HL-60 (cell line): ENCODE measurements at regions not wholly inside any gene's neighbourhood (a gene's known extent, or its start where the extent isn't known, plus 50 kb on each side); places are given as distances from the start of the nearest gene placed in this dataset.

Experiments used
- CTCF ChIP-seq: IDR thresholded peaks from one replicate; pipeline ENCODE4 v1.5.1; 2011; ENCODE audit warnings: low read length, control low read depth, inconsistent platforms; ENCODE audit not compliant: insufficient read depth
- GABPA ChIP-seq: IDR thresholded peaks from 2 replicates; pipeline ENCODE4 v1.6.1; 2012; ENCODE audit warnings: low read depth
- POLR2AphosphoS5 ChIP-seq: IDR thresholded peaks from 2 replicates; pipeline ENCODE4 v1.6.1; 2012; ENCODE audit warnings: low read depth
- REST ChIP-seq: IDR thresholded peaks from 2 replicates; pipeline ENCODE4 v1.6.1; 2012; ENCODE audit warnings: low read depth; ENCODE audit not compliant: insufficient replicate concordance
- SPI1 ChIP-seq: IDR thresholded peaks from 2 replicates; pipeline ENCODE4 v1.6.1; 2012; ENCODE audit warnings: low read depth, mild to moderate bottlenecking, borderline replicate concordance

GRCh38 chr1:29488086-29488793 lies 251.9 kb downstream of the PTPRU start:
- TF ChIP-seq POLR2AphosphoS5 (no peak), REST (no peak), GABPA (no peak), CTCF (no peak), SPI1 (no peak)
